ENCODE measurements at regions not wholly inside any gene's neighbourhood (a gene's known extent, or its start where the extent isn't known, plus 50 kb on each side); places are given as distances from the start of the nearest gene placed in this dataset.

DNA sequence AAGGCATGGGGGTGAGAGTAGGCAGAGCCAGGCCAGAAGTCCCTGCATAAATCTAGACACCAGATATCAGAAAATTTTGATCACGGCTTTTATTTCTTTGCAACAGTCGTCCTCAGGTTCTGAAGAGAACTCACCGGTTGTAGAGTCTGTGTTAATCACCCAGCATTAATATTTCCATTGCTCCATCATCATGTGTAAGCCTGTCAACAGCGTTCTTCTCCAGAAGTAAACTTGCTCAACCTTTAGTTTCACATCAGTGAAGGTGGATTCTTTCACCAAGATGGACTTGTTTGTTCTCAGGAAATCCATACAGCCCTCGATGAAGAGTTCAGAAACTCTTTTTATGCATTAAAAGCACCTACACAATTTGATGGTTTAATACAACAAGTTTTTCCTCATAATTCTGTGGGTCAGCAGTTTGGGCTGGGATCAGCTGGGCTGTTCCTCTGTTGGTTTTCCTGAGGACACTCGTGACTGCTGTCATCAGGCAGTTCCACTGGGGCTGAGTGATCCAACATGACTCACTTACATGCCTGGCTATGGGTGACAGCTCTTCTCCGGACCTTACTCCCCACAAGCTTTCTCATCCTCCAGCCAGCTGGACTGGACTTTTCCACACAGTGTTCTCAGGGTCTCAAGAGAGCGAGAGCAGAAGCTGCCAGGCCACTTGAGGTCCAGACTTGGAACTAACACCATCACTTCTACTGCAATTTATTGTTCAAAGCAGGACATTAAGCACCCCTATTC is 303.4 kb downstream of the ZNF621 start:
- no peak for DNase-seq

GRCh38 chr3:40828741-40829415 is 304.1 kb downstream of the ZNF621 start:
- no peak for DNase-seq

GRCh38 chr3:40829876-40830275 is 305.1 kb downstream of the ZNF621 start:
- no peak for DNase-seq

DNA sequence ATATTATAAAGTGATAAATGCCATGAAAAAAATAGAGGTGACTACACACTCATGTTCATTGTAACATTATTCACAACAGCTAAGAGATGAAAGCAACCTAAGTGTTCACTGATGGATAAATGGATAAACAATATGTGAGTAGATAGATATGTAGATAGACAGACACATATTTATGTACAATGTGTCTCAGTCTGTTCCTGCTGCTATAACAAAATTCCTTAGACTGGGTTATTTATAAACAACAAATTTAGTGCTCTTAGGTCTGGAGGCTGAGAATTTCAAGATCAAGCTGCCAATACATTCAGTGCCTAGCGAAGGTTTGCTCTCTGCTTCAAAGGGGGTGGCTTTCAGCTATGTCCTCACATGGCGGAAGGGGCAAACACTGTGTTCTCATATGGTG is 312.5 kb downstream of the ZNF621 start:
- no peak for DNase-seq

GRCh38 chr3:40841131-40841530 is 316.4 kb downstream of the ZNF621 start:
- no peak for DNase-seq

GRCh38 chr3:40841570-40842109 is 316.9 kb downstream of the ZNF621 start:
- no peak for DNase-seq

DNA sequence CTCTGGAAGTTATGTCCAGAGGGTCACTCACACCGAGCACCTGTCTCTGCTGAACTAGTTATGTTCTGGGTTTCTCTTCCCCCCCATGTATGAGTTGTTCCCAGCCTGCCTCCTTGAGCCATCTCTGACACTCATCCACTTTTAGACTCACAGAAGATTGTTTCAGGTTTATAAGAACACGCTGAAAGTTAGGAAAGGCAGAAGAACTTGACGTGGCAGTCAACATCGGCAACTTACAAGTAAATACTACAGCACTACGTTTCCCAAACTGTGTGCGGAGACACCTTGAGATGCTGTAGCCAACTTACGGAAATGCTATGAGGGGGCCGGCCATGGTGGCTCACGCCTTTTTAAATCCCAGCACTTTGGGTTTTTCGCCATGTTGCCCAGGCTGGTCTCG is 318.0 kb downstream of the ZNF621 start:
- no peak for DNase-seq

DNA sequence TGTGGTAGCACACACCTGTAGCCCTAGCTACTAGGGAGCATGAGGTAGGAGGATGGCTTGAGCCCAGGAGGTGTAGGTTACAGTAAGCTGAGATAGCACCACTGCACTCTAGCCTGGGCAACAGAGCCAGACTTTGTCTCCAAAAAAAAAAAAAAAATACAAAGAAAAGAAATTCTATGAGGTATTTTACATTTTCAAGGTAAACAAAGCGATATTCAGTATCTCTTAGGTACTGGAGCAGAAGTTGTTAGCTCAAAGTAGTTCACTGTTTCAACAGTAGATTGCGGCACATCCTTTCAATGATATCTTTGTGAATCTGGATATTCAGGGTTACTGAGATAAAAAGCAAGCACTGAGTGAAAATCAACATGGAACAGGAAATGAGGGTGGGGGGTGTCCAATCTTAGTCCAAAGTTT is 318.5 kb downstream of the ZNF621 start:
- DNase-seq: no peak

DNA sequence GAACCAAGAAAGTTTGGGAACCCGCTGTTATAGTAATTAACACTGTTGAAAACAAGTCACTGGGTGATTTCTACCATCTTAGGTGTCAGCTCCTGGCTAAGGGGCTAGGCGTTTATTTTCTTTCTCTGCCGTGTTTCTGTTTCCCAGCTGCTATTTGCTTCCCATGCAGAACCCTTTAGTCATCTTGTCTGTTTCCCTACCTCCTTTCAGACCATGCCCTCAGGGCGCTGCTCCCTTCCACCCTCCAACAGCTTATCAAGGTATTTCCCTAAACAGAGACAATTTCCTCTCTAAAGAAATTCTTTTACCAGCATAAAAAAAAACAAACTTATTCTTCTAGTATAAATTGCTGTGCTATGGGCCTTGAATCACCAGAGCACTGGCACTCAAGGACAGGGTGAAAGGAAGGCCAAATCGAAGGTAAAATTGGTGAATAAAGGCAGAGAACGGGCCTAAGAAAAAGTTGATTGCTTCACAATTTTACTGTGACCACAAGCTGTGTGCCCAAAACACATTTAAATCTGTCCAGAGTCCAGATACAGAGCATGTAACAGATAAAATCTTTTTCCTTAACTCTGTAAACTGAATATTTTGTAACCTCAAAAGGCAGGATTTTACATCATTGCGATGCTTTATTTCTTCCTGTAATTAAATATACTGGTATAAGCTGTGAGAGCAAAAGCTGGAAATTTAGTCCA is 319.2 kb downstream of the ZNF621 start:
- DNase-seq: no peak

DNA sequence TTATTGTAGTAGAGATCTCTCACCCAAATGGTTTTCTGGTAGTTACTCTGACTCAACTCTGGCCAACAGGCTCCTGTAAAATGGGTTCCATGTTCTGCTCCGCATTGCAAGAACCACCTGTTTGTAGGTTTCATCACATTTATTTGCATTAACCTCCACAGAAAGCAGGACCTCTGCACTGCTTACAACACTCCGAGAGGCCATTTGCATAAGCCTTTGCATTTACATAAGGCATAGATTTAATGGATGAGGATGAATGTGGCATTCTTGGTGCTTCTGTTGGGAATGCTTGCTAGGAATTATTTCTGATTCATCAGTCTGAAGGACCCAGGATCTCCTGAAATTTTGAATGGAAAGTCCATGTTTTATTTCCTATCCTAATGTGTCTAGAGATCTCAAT is 320.1 kb downstream of the ZNF621 start:
- no peak for DNase-seq

GRCh38 chr3:40845447-40845846 is 320.7 kb downstream of the ZNF621 start:
- no peak for DNase-seq

DNA sequence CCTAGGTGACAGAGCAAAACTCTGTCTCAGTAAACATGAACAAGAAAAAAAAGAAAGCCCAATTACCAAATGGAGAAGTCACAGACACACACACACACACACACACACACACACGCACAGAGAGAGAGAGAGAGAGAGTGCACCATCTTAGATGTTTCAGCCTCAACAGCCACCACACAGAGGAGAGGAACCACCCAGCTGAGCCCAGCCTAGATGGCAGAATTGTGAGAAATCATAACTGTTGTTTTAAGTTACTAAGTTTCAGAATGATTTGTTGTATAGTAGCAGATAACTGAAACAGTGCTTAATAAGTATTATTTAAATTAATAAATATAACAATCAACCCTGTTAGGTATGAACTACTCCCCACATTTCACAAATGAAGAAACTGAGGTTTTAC is 321.2 kb downstream of the ZNF621 start:
- no peak for DNase-seq

- no peak for DNase-seq
These were observed 321.7 kb downstream of the ZNF621 start for GRCh38 chr3:40846451-40846850.

DNA sequence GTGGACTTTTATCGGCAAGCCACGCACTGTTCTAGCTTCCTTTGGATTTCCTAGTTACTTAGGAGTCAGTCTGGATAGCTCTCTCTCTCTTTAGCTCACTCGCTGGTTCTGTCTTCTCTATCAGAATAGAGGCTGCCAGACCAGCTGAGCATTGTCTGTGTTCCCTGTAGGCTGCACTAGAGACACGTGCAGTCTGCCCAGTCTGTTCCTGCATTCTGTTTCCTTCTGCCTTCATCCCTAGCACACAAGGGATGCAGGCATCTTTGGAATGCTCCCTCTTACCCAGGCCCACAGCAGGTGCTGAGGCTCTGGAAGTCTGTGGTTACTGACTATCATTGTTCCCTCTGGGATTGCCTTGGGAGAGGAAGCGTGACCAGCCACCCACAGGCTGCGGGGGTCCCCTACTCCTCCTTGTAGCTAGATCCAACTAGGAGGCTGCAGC is 322.8 kb downstream of the ZNF621 start:
- DNase-seq: no peak

DNA sequence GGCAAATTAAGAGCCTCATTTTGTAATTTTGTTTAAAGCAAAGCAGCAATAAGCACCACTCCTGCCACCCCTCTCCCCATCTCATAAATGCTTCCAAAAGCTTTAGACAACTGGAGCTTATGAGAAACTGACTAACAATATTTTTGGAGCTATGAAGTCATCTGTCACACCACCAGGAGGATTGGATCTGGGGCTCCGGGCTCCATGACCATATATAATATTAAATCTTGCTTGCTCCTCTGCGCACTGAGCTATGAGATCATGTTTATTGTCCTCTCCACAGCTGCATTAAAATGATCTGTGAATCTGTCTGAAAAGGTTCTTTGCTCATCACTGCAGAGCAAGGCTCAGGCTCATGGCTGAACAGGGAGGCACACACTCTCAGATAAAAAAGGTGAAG is 323.7 kb downstream of the ZNF621 start:
- no peak for DNase-seq

- no peak for DNase-seq
These were observed 326.1 kb downstream of the ZNF621 start for GRCh38 chr3:40850861-40851260.

DNA sequence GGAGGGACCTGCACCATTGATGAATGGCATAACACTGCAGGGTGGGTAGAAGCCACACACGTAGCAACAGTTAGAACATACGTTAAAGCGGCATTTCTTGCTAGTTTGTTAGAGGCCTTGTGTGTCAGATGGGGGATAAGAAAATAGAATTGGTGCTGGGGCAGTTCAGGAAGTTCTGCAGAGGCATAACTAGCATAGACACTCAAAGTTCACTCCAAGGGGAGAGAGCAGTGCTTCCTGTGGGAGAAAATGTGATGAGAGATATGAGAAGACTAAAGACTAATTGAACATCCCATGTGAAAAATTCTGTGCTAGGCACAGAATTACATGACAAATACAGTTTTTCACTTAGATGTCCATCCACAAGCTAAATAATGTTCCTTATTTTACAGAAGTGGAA is 327.1 kb downstream of the ZNF621 start:
- DNase-seq: no peak

DNA sequence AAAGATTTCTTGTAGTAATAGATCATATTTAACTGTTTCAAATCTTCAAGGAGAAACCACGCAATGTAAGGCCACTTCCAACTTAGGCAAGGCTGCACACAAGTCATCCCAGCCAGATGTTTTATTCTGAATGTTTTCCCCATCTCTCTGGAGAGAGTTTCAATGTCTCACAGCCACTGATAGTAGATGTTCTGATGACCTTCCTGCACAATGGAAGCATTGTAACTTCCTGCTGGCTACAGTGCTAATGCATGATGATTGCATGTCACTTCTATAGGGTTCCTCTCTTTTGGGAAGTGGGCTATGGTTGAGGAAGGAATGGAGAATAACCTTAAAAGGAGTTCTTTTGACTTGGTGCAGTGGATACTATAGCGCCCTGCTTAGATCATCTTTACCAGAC is 328.0 kb downstream of the ZNF621 start:
- DNase-seq: no peak

- DNase-seq: no peak
These were observed 328.7 kb downstream of the ZNF621 start for GRCh38 chr3:40853474-40853873.

DNA sequence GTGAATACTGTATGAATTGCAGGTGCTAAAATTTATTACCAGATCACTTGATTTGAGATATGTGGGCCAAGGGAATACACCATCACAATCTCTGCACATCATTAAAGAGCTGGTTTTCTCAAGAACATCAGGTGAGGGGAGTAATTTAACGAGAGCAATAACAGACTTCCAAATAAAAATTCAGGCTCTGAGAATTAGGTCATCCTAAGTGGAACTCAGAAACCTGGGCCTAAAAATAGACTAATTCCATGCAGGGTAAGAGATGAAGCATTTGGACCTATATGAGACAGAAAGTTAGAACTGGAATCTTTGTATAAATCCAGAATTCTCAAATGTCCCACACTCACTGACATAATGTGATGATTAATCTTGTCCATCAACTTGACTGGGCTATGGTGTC is 331.1 kb downstream of the ZNF621 start:
- no peak for DNase-seq

DNA sequence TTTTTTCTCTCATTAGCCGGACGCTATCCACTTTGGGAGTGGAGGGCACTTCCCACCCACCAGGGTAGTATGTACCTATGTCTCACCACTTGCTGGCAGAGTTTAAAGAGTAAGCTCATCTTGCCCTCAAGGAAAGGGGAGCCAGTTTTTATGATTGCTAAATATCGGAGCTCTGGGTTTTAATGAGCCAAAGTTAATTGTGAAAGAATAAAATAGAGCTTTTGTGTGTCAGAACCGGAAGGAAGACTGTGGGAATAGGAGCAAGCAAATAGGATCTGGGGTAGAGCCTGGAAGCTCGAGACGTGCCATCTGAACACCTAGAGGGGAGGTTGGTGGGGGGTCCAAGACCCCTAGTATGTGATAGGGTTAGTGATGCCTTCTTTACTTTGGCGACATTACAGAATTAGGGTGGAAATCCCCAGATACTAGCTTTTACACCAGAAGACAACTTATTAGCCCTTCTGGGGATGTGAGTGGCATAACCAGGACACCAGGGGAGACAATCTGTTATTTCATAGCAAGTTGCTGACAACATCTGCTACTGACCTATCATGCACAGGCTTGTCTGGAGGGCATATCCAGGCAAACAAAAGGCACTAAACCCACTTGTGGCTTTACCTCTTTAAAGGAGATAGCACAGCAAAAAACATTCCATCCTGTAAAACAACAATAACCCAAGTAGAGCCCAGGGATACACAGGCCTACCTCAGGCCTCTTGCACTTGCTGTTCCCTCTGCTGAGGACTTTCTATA is 333.8 kb downstream of the ZNF621 start:
- no peak for DNase-seq

DNA sequence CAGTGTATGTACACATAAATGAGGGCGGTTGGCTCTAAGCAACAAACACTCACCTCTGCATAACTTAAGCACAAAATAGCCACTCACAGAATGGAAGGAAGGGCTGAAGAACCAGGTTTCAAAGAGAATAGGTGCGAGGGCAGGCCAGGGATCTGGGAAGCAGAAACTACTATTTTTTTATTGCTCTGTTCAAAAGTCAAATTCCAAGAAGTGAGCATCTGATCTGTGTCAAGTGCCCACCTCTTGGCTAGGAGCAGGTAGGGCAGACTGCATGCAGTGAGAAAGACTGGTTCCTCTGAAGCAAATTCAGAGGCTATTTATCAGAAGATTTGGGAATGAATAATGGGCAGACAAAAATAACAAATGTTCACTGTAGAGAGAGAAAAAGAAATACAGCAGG is 336.4 kb upstream of the CTNNB1 start:
- no peak for DNase-seq

All from CD4-positive, alpha-beta T cell treated with Interleukin-4 for 1 hour (primary cell).